Stimulated activated CD4-positive, alpha-beta T cell treated with anti-CD3 and anti-CD28 coated beads, Interleukin-4, amount 100 ng/mL, for 24 hours (primary cell): ENCODE measurements at regions not wholly inside any gene's neighbourhood (a gene's known extent, or its start where the extent isn't known, plus 50 kb on each side); places are given as distances from the start of the nearest gene placed in this dataset.

Experiments used
- DNase-seq: peaks from one replicate; pipeline ENCODE4 v3.0.0-alpha.2; 2020

GRCh38 chr7:46850563-46851330 is 731.2 kb downstream of the TNS3 start:
- DNase-seq, result no peak

GRCh38 chr7:46848944-46849343 is 733.0 kb downstream of the TNS3 start:
- no peak for DNase-seq

GRCh38 chr7:46848311-46848710 is 733.6 kb downstream of the TNS3 start:
- DNase-seq, result no peak

- no peak for DNase-seq
Measured at GRCh38 chr7:46847126-46847525, 734.8 kb downstream of the TNS3 start.

- no peak for DNase-seq
Measured at GRCh38 chr7:46844486-46844885, 737.4 kb downstream of the TNS3 start.

DNA sequence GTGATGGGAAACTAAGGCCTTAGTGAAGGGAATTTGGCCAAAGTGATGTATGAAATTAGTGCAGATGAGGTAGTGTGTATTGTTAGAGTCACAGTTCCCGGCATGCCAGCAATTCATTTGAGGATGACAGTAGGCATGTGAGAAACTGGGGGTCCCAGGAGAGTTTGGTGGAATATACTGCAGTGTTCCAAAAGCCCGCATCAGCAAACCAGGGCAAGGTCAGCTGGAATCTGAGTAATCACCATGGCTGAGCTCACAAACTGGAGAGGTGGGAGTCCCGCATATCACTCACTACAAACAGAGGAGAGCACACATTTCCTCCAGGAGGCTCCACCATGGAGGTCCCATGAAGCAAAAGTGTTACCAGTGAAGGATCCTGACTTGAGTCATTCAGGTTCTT is 740.7 kb downstream of the TNS3 start:
- DNase-seq, result no peak

- no peak for DNase-seq
Measured at GRCh38 chr7:46839651-46840050, 742.3 kb downstream of the TNS3 start.

GRCh38 chr7:46838463-46838862 is 743.4 kb downstream of the TNS3 start:
- no peak for DNase-seq

DNA sequence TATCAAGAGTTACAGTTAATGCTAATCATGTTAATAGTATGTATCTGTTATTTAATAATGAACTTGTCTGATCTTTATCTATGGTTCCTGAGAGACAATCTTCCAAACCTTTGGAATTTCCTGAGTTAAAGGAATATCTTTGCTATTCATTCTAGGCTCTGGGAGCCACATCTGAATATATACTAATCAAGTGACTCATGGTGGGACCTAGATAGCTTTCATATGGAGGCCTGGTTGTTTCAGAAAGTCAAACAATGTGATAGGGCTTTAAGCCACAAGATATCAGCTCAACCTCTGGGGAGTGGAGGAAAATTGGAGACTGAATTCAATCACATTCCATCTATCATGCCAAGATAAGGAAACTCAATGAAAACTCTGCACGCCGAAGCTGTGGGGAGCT is 746.4 kb downstream of the TNS3 start:
- no peak for DNase-seq

DNA sequence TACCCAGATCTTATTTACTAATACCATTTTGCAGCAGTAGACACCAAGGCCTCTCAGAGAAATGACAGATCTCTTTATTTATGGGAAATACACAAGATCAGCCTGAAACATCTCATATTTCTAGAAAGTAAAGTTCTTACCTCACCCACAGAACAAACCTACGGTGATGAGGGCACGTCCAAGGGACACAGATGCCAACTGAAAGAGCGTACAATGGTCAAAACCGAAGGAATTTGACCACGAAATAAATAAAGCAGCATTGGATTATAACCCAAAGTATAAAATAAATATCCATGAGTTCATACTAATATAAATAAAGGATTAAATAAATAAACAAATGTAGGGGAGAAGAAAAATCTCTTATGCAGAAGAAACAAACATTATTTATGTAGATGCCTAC is 747.0 kb downstream of the TNS3 start:
- no peak for DNase-seq

DNA sequence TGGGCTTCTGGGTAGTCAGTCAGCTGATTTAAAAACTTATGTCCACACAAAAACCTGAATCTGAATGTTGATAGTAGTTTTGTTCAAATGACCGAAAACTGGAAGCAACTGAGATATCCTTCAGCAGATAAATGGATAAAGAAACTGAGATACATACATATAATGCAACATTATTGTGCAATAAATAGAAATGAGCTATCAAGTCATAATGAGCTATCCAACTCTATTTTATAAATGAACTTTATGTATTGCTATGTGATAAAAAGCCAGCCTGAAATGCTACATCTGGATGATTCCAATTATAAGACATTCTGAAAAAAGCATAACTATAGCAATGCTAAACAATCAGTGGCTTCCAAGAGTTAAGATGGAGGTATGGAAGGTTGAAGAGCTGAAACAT is 748.7 kb downstream of the TNS3 start:
- DNase-seq, result no peak

GRCh38 chr7:46832136-46832535 is 749.8 kb downstream of the TNS3 start:
- DNase-seq, result no peak

- DNase-seq, result no peak
Measured at GRCh38 chr7:46819819-46820218, 762.1 kb downstream of the TNS3 start.

DNA sequence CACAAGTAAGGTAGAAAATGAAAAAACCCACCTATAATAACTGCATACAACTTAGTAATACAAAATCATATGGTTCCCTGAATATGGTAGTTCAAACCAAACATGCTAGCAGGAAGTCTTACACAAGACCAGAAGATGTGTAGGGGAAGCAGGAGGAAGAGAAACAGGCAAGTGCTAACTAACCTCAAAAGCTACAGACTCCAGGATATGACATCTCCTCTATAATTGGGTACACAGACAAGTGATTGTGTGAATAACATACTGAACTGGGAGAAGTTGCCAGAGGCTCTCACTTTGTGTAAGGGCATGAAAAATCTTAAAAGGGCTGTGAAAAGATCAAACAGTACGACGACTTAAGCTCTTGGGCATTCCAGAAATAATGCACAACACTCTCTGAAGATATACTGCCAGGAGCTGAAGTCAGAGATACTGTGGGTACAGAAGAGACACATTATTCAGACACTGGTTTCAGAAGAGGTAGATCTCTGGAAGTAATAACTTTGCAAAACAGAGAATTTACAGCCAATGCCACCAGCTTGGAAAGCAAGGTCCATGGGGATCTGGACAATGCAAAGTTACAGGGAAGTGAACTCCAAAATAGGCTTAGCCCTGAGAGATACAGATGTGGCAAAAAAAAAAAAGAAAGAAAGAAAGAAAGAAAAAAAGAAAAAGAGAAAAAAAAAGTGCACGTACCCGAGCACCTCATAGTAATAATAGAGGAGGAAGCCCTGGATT is 767.2 kb downstream of the TNS3 start:
- no peak for DNase-seq

DNA sequence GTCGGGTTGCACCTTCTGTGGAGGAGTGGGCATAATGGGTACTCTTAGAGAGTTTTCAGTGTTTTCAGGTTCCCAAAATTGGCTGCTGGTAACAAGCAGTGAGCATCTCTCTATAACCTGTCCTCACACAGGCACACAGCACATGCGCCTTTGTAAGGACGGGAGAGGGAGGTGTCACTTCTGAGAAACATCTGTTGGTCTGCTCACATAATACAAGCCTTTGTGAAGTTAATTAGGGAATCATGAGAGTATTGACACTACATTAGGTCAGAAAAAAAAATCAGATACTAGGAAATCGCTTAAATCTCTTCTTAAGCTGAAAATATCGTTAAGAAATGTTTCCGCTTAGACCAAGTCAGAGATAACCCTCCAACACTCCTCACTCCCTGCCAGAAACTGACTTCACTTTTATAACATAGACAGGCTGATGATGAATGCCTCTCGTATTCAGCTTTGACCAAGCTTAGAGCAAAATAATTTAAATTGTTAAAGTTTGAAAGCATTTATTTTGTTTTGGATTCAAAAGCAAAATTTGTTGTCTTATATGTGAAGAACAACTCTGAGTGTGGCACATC is 769.7 kb downstream of the TNS3 start:
- no peak for DNase-seq

DNA sequence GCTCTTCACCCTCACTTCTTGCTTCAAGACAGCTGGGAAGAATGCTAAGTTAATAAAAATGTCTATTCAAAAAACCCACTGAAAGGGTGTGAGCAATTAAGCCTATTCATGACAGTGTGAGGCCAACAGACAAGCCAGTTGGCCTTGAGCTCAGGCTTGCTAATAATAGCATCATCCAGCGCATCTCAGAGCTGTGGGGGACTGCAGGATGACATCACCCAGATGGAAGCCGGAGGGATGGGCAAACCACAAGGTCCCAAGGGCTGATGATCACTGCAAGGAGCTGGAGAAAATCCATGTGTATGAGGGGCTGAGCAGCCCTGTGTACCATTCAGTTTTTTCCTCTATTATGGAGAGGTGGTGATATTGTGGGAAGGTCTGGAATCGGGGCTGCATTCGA is 770.4 kb downstream of the TNS3 start:
- DNase-seq, result no peak

DNA sequence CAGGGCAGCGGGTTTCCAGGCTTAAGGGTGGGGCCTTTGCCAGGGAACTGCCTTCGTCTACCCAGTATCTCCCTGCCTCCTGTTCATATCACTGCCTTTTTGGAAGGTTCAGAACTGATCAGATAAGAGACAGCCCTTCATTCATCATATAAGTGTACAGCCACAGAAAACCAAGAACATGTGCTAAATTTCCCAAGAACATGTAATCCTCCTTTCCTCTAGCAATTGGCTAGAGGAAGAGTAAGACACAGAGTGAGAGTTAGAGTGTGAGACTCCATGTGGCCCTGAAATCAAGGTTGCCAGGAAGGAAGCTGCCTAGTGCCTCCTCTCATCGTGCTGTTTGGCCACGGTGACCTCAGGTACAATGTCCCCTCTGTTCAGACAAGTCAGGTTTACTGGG is 770.9 kb downstream of the TNS3 start:
- no peak for DNase-seq

- DNase-seq, result no peak
Measured at GRCh38 chr7:46809886-46810285, 772.0 kb downstream of the TNS3 start.

GRCh38 chr7:46806856-46807255 is 775.1 kb downstream of the TNS3 start:
- DNase-seq, result no peak

DNA sequence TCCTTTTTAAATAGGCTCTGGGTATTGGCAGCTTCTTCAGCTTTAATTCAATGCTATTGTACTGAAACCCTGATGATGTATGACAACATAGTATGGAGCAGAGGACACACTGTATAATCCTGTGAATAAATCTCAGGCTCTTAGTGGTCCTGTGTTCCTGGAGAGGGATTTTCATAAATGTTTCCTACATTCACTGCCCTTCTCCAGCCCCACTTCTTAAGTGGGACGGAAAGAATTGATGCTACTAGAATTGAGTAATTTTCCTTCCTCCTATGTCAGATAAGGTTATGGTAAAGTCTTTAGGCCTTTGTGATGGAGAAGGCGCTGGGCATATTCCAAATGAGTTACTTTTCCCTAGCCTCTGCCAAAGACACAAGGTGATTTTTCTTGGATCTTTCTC is 779.4 kb downstream of the TNS3 start:
- no peak for DNase-seq

- no peak for DNase-seq
Measured at GRCh38 chr7:46791188-46791587, 790.7 kb downstream of the TNS3 start.

DNA sequence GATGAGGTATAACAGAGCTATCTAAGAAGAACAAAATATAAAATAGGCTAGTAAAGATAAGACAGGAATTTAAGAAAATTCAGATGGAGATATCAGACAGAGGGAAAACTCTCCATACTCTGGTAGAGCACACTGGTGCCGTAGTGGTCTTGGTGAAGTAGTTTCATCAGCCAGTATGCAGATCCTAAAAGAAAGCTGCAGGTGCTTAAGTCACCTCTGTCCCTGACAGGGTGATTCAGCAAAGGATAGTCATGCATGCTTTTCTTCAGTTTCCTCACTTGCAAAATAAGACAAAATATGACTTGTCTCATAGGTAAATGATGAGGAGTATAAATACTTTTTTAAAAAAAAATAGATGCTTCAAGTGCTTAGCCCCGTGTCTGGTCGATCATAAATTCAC is 794.9 kb downstream of the TNS3 start:
- no peak for DNase-seq

GRCh38 chr7:46786221-46786954 is 795.5 kb downstream of the TNS3 start:
- DNase-seq, result no peak

DNA sequence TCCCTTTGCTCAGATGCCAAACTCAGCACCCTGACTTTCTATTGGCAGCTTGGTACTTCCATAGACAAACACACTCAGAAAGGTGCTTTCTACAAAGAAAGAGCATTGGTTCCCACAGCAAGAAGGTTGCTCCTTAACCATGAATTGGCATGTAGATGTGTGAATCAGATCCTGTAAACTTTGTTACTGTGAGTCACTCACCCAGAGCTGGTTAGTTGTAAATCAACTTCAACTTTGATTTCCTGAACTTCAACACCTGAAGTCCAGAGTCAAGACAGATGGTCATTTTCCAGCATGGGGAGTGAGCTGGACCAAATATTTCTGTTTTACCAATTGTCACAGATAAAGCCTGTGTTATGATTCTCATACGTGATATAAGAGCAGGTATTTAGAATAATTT is 797.2 kb downstream of the TNS3 start:
- DNase-seq, result no peak
